Mesodermal cell (in vitro differentiated cells): ENCODE measurements at regions not wholly inside any gene's neighbourhood (a gene's known extent, or its start where the extent isn't known, plus 50 kb on each side); places are given as distances from the start of the nearest gene placed in this dataset.

Experiments used
- H3K27ac ChIP-seq: 2 replicates; pipeline ENCODE4 v1.7.0; 2013; ENCODE audit warnings: mild to moderate bottlenecking, low read depth, low read length, moderate library complexity; ENCODE audit not compliant: severe bottlenecking
- H3K36me3 ChIP-seq: 2 replicates; pipeline ENCODE4 v1.7.1; 2013; ENCODE audit warnings: mild to moderate bottlenecking, low read length, moderate library complexity; ENCODE audit not compliant: control insufficient read depth, insufficient read depth
- H3K4me1 ChIP-seq: one replicate; pipeline ENCODE4 v1.7.1; 2013; ENCODE audit warnings: mild to moderate bottlenecking, low read length; ENCODE audit not compliant: insufficient read depth, control insufficient read depth, poor library complexity, severe bottlenecking
- H3K4me3 ChIP-seq: 2 replicates; pipeline ENCODE4 v1.7.0; 2013; ENCODE audit warnings: low read length, control low read depth, mild to moderate bottlenecking; ENCODE audit not compliant: insufficient read depth, poor library complexity, severe bottlenecking; ENCODE audit errors: extremely low read depth
- H3K9me3 ChIP-seq: 2 replicates; pipeline ENCODE4 v1.7.1; 2013; ENCODE audit warnings: mild to moderate bottlenecking, low read length, moderate library complexity; ENCODE audit not compliant: control insufficient read depth
- WGBS, 2 experiments: methylation state at CpG; one replicate each; pipeline ENCODE4 v1.1.5; 2013; ENCODE audit warnings: missing lambda C conversion rate in 2 of 2; ENCODE audit not compliant: insufficient coverage in 2 of 2; 5-methylcytosine and 5-hydroxymethylcytosine counted together

GRCh38 chr3:107954845-107955244 lies 136.0 kb downstream of the CD47 start:
- WGBS, 2 experiments, result 83 to 100% methylated on average over 1 to 2 of the region's 2 CpGs
- Histone ChIP-seq H3K36me3 (no peaks in the 10 kb centered on the region), H3K4me3 (no peak overlapping the region), H3K9me3 (no peaks in the 10 kb centered on the region), H3K4me1 (peaks cover 19% of the 10 kb centered on the region), H3K27ac (no peak overlapping the region)

GRCh38 chr3:107953722-107954121 lies 137.1 kb downstream of the CD47 start:
- WGBS, 2 experiments, result 80 to 89% methylated on average over 1 to 3 of the region's 3 CpGs
- Histone ChIP-seq H3K9me3 (no peaks in the 10 kb centered on the region), H3K4me3 (no peak overlapping the region), H3K36me3 (no peaks in the 10 kb centered on the region), H3K27ac (no peak overlapping the region), H3K4me1 (peaks cover 15% of the 10 kb centered on the region)

GRCh38 chr3:107951126-107951525 lies 139.7 kb downstream of the CD47 start:
- no peaks in the 10 kb centered on the region for H3K9me3 ChIP-seq
- WGBS, 2 experiments, result 94% methylated on average over 2 of the region's 2 CpGs; no CpG with 5 or more reads in 1 of the 2 experiments
- H3K4me1 ChIP-seq, result no peaks in the 10 kb centered on the region
- H3K4me3 ChIP-seq, result no peak overlapping the region
- no peak overlapping the region for H3K27ac ChIP-seq
- no peaks in the 10 kb centered on the region for H3K36me3 ChIP-seq

GRCh38 chr3:107950417-107950816 lies 140.4 kb downstream of the CD47 start:
- Histone ChIP-seq H3K9me3 (no peaks in the 10 kb centered on the region), H3K4me3 (no peak overlapping the region), H3K4me1 (no peaks in the 10 kb centered on the region), H3K36me3 (no peaks in the 10 kb centered on the region), H3K27ac (no peak overlapping the region)
- WGBS, 2 experiments, result 78 to 83% methylated on average over 1 to 2 of the region's 2 CpGs

GRCh38 chr3:107949394-107949970 lies 141.3 kb downstream of the CD47 start:
- 83 to 100% methylated on average over 1 of the region's 3 CpGs for WGBS, 2 experiments

GRCh38 chr3:107947203-107947602 lies 143.6 kb downstream of the CD47 start:
- H3K4me3 ChIP-seq, result no peak overlapping the region
- H3K36me3 ChIP-seq, result no peaks in the 10 kb centered on the region
- no peaks in the 10 kb centered on the region for H3K4me1 ChIP-seq
- H3K9me3 ChIP-seq, result no peaks in the 10 kb centered on the region
- H3K27ac ChIP-seq, result no peak overlapping the region

More at GRCh38 chr3:107949394-107949970, 141.3 kb downstream of the CD47 start:
- Histone ChIP-seq H3K4me1 (no peaks in the 10 kb centered on the region), H3K27ac (no peak overlapping the region), H3K36me3 (no peaks in the 10 kb centered on the region), H3K9me3 (no peaks in the 10 kb centered on the region), H3K4me3 (no peak overlapping the region)

DNA sequence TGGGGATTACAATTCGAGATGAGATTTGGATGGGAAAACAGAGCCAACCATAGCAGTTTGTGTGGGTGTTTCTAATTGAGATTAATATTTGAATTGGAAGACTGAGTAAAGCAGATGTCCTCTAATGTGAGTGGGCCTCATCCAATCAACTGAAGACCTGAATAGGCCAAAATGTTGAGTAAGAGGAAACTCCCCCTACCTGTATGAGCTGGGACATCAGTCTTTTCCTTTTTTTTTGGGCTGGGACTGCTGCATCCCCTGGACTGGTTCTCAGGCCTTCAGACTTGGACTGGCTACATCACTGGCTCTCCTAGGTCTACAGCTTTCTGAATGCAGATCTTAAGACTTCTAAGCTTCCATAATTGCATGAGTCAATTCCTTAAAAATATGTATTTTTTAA lies 144.1 kb downstream of the CD47 start:
- no peaks in the 10 kb centered on the region for H3K36me3 ChIP-seq
- no peak overlapping the region for H3K4me3 ChIP-seq
- WGBS, 2 experiments, result 83% methylated on average over 1 of the region's 1 CpG; no CpG with 5 or more reads in 1 of the 2 experiments
- no peak overlapping the region for H3K27ac ChIP-seq
- no peaks in the 10 kb centered on the region for H3K4me1 ChIP-seq
- no peaks in the 10 kb centered on the region for H3K9me3 ChIP-seq

- H3K36me3 ChIP-seq, result no peaks in the 10 kb centered on the region
- no CpG with 5 or more reads among the region's 1 CpG for WGBS, 2 experiments
- H3K9me3 ChIP-seq, result no peaks in the 10 kb centered on the region
- no peak overlapping the region for H3K4me3 ChIP-seq
- H3K27ac ChIP-seq, result no peak overlapping the region
- H3K4me1 ChIP-seq, result no peaks in the 10 kb centered on the region
These were observed 145.3 kb downstream of the CD47 start for GRCh38 chr3:107945417-107946094.

- Histone ChIP-seq H3K4me3 (no peak overlapping the region), H3K4me1 (no peaks in the 10 kb centered on the region), H3K27ac (no peak overlapping the region), H3K36me3 (no peaks in the 10 kb centered on the region), H3K9me3 (no peaks in the 10 kb centered on the region)
- 93 to 94% methylated on average over 3 to 5 of the region's 5 CpGs for WGBS, 2 experiments
These were observed 146.9 kb downstream of the CD47 start for GRCh38 chr3:107943786-107944523.

DNA sequence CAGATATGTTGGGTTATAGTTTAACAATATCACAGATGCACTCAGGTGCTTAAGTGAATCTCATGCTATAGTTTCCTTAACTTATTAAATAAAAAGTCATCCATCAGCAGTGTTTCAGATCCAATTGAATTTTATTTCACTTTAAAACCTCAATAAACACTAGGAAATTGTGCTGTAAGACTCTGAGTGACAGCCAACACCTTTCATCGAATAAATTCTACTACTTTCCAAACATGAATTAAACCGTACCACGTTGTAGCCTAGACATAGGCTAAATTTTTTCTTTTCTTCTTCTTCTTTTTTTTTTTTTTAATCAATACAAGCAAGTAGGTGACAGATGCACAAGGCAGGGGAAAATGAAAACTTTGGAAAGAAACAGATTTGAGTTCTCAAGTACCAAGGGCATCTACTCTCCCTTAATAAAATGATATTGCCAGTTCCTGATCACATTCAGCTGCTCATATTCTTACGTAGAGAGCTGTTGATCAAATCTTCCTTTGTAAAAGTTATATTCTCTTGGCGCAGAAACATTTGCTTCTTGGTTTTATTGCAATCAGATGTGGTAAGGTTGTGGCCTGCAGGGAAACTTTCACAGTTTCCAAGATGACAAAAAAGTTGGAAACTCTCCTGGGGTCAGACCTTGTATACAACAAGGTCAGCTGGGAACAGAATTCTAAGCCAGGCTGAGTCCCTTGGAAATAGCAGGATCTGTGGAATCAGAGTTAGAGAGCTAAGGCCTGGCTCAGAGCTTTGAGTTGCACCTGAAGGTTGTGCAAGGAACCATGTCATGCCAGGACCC lies 147.7 kb downstream of the CD47 start:
- Histone ChIP-seq H3K4me3 (no peak overlapping the region), H3K36me3 (no peaks in the 10 kb centered on the region), H3K9me3 (no peaks in the 10 kb centered on the region), H3K4me1 (no peaks in the 10 kb centered on the region), H3K27ac (no peak overlapping the region)
- 100% methylated on average over 2 of the region's 5 CpGs for WGBS, 2 experiments
